Endodermal cell (in vitro differentiated cells): ENCODE measurements at regions not wholly inside any gene's neighbourhood (a gene's known extent, or its start where the extent isn't known, plus 50 kb on each side); places are given as distances from the start of the nearest gene placed in this dataset.
A peak's percentile ranks its signal among the peaks of the same experiment; 100 is the strongest.
"Not testable (repeated sequence)": the region's sequence is repeated elsewhere in the genome, so short reads cannot be mapped to it uniquely, and the experiment has no call there.

Experiments used
- DNase-seq: peaks from one replicate; pipeline ENCODE4 v3.0.0-alpha.2; 2017
- H3K27ac ChIP-seq: 2 replicates; pipeline ENCODE4 v1.5.1; 2013; ENCODE audit warnings: mild to moderate bottlenecking, low read depth, low read length, moderate library complexity
- H3K27me3 ChIP-seq: 2 replicates; pipeline ENCODE4 v1.6.1; 2013; ENCODE audit warnings: mild to moderate bottlenecking, low read length, moderate library complexity; ENCODE audit not compliant: insufficient read depth, control insufficient read depth, poor library complexity, severe bottlenecking
- H3K36me3 ChIP-seq: 2 replicates; pipeline ENCODE4 v1.7.0; 2013; ENCODE audit warnings: mild to moderate bottlenecking, low read length, moderate library complexity; ENCODE audit not compliant: control insufficient read depth, insufficient read depth
- H3K4me1 ChIP-seq: one replicate; pipeline ENCODE4 v1.7.0; 2013; ENCODE audit warnings: low read length; ENCODE audit not compliant: control insufficient read depth, insufficient read depth
- H3K4me3 ChIP-seq: 2 replicates; pipeline ENCODE4 v1.5.1; 2013; ENCODE audit warnings: mild to moderate bottlenecking, low read length, moderate library complexity
- H3K9ac ChIP-seq: 2 replicates; pipeline ENCODE4 v1.6.1; 2013; ENCODE audit warnings: mild to moderate bottlenecking, low read length, moderate library complexity; ENCODE audit not compliant: poor library complexity, severe bottlenecking; ENCODE audit errors: extremely low read depth
- H3K9me3 ChIP-seq: 2 replicates; pipeline ENCODE4 v1.6.1; 2013; ENCODE audit warnings: mild to moderate bottlenecking, low read length, moderate library complexity; ENCODE audit not compliant: control insufficient read depth
- H3K27ac Mint-ChIP-seq: 2 replicates; pipeline ENCODE4 v1.8.0; 2020; ENCODE audit warnings: mixed read lengths
- H3K27me3 Mint-ChIP-seq: 2 replicates; pipeline ENCODE4 v1.8.0; 2021; ENCODE audit warnings: mild to moderate bottlenecking, mixed read lengths; ENCODE audit not compliant: insufficient read depth
- H3K36me3 Mint-ChIP-seq: 2 replicates; pipeline ENCODE4 v1.8.0; 2020; ENCODE audit warnings: low read depth, mixed read lengths
- H3K4me1 Mint-ChIP-seq: 2 replicates; pipeline ENCODE4 v1.8.0; 2020; ENCODE audit warnings: mixed read lengths
- H3K4me3 Mint-ChIP-seq: 2 replicates; pipeline ENCODE4 v1.8.0; 2020; ENCODE audit warnings: mild to moderate bottlenecking, moderate library complexity, mixed read lengths
- H3K9me3 Mint-ChIP-seq: 2 replicates; pipeline ENCODE4 v1.8.0; 2020; ENCODE audit warnings: mild to moderate bottlenecking, mixed read lengths
- WGBS, 2 experiments: methylation state at CpG; one replicate each; pipeline versions ENCODE4 v1.1.5 to v1.1.7; 2013; ENCODE audit warnings: missing lambda C conversion rate in 2 of 2, mixed read lengths in 1 of 2; ENCODE audit not compliant: insufficient coverage in 1 of 2, insufficient read length in 1 of 2; 5-methylcytosine and 5-hydroxymethylcytosine counted together
- TF ChIP-seq, protein P1 (sequence below): fragments of 200-600 bp; sonication (generic); conservative IDR thresholded peaks from 2 replicates; pipeline ENCODE4 v1.5.0; 2021; ENCODE audit warnings: antibody characterized with exemption, mild to moderate bottlenecking

DNA sequence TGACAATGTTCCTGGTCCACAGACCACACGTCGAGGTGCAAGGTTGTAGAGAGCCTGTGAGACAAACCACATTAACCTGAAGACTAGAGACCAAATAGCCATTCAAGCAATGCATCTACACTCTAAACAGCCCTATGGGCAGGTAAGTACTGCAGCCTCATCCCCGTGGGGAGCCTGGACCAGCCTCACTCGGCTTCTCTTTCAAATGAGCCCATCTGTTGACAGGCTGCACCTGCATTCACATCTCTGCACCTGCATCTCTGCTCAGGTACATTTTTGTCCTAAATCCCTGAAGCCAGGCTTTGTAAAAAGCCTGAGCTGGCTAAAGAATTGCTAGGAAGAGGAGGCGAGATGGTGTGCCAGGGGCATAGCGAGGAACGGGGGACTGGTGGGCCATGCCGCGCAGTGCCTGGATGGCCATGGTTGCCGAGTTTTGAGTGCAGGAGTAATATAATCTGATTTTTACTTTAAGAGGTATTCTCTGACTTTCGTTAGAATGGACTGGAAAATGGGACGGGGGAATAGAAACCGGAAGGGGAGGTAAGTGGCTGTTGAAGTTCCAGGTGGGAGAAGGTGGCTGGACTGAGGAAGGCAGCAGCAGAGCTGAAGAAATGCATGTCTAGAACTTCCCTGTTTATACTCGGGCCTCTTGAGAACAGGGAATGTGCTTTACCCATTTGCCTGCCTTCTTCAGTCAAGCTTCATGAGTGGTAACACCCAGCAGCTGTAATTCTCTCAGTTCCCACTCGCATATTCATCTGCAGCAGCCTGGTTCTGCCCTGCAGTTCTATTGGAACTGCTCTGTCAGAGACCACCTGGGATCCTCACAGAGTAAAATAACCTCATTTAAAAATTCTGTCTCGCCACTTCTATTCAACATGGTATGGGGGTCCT, 226.4 kb downstream of the OPA1 start:
- Mint-ChIP-seq H3K4me3 (no peak overlapping the region), H3K9me3 (no peaks in the 10 kb centered on the region), H3K4me1 (peaks cover 36% of the 10 kb centered on the region), H3K36me3 (no peaks in the 10 kb centered on the region), H3K27me3 (no peaks in the 10 kb centered on the region), H3K27ac (no peak overlapping the region)
- H3K27me3 ChIP-seq = no peaks in the 10 kb centered on the region
- no peak overlapping the region for H3K9ac ChIP-seq
- TF ChIP-seq, protein P1, sequence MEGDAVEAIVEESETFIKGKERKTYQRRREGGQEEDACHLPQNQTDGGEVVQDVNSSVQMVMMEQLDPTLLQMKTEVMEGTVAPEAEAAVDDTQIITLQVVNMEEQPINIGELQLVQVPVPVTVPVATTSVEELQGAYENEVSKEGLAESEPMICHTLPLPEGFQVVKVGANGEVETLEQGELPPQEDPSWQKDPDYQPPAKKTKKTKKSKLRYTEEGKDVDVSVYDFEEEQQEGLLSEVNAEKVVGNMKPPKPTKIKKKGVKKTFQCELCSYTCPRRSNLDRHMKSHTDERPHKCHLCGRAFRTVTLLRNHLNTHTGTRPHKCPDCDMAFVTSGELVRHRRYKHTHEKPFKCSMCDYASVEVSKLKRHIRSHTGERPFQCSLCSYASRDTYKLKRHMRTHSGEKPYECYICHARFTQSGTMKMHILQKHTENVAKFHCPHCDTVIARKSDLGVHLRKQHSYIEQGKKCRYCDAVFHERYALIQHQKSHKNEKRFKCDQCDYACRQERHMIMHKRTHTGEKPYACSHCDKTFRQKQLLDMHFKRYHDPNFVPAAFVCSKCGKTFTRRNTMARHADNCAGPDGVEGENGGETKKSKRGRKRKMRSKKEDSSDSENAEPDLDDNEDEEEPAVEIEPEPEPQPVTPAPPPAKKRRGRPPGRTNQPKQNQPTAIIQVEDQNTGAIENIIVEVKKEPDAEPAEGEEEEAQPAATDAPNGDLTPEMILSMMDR = no peak
- DNase-seq = peak; percentile 49
- H3K9me3 ChIP-seq = no peaks in the 10 kb centered on the region
- H3K4me3 ChIP-seq = no peak overlapping the region
- H3K36me3 ChIP-seq = no peaks in the 10 kb centered on the region
- peaks cover 11% of the 10 kb centered on the region for H3K4me1 ChIP-seq
- WGBS, 2 experiments = 89 to 96% methylated on average over 10 to 16 of the region's 16 CpGs
- H3K27ac ChIP-seq = no peak overlapping the region

DNA sequence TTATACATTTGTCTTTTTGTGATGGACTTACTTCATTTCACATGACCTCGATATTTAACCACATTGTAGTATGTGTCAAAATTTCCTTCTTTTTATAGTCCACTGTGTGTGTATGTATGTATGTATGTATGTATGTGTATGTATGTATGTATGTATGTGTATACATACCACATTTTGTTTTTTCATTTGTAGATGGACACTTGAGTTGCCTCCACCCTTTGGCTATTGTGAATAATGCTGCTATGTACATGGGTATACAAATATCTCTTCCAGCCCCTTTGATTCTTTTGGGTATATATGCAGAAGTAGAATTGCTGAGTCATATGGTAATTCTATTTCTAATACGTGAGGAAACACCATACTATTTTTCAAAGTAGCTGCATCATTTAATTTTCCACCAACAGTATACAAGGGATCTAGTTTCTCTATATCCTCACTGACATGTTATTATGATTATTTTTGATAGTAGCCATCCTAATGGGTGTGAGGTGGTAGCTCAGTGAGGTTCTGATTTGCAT, 228.2 kb downstream of the OPA1 start:
- H3K36me3 ChIP-seq = no peaks in the 10 kb centered on the region
- peaks cover 11% of the 10 kb centered on the region for H3K4me1 ChIP-seq
- Mint-ChIP-seq H3K27ac (no peak overlapping the region), H3K36me3 (no peaks in the 10 kb centered on the region), H3K4me1 (peaks cover 31% of the 10 kb centered on the region), H3K4me3 (no peak overlapping the region), H3K9me3 (no peaks in the 10 kb centered on the region), H3K27me3 (no peaks in the 10 kb centered on the region)
- no peaks in the 10 kb centered on the region for H3K9me3 ChIP-seq
- H3K4me3 ChIP-seq = no peak overlapping the region
- TF ChIP-seq, protein P1 = no peak
- no peak overlapping the region for H3K27ac ChIP-seq
- DNase-seq = no peak
- no peak overlapping the region for H3K9ac ChIP-seq
- no peaks in the 10 kb centered on the region for H3K27me3 ChIP-seq
- WGBS, 2 experiments = 100% methylated on average over 1 of the region's 2 CpGs; no CpG with 5 or more reads in 1 of the 2 experiments

DNA sequence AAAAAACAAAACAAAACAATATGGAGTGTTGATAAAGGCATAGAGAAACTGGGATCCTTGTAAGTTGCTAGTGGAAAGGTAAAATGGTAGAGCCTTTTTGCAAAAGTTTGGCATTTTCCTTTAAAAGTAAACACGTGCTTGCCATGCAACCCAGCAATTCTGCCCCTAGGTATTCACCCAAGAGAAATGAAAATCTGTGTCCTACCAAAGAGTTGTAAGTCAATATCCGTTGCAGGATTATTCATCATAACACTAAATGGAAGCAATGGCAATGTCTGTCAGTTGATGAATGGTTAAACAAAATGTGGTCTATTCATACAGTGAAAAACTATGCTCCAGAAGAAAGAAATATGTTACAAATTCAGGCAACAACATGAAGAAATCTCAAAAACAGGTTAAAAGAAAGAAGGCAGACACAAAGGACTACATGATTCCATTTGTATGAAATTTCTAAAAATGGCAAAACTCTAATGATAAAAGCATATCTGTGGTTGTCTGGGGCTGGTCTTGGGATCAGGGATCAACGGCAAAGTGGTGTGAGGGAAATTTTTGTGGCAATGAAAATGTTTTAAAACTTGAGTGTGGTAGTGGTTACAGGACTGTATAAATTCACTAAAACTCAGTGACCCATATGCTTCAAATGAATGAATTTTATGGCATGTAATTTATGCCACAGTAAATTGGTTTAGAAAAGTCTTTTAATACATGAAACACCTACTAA, 229.6 kb downstream of the OPA1 start:
- H3K9ac ChIP-seq = no peak overlapping the region
- Mint-ChIP-seq H3K27ac (no peak overlapping the region), H3K9me3 (no peaks in the 10 kb centered on the region), H3K27me3 (peaks cover 3% of the 10 kb centered on the region), H3K36me3 (no peaks in the 10 kb centered on the region), H3K4me1 (peaks cover 30% of the 10 kb centered on the region), H3K4me3 (no peak overlapping the region)
- H3K4me3 ChIP-seq = no peak overlapping the region
- peaks cover 11% of the 10 kb centered on the region for H3K4me1 ChIP-seq
- 73 to 94% methylated on average over 2 to 3 of the region's 3 CpGs for WGBS, 2 experiments
- H3K36me3 ChIP-seq = no peaks in the 10 kb centered on the region
- TF ChIP-seq, protein P1 = no peak
- peak; percentile 2 for DNase-seq
- H3K9me3 ChIP-seq = no peaks in the 10 kb centered on the region
- no peaks in the 10 kb centered on the region for H3K27me3 ChIP-seq
- H3K27ac ChIP-seq = no peak overlapping the region

- H3K27ac ChIP-seq, H3K27ac Mint-ChIP-seq, H3K36me3 Mint-ChIP-seq, H3K9ac ChIP-seq, H3K4me3 ChIP-seq, H3K9me3 ChIP-seq, H3K9me3 Mint-ChIP-seq, H3K27me3 ChIP-seq, H3K4me3 Mint-ChIP-seq, H3K27me3 Mint-ChIP-seq, H3K36me3 ChIP-seq: not testable (repeated sequence)
- WGBS, 2 experiments = 70 to 91% methylated on average over 2 to 3 of the region's 3 CpGs
- H3K4me1 Mint-ChIP-seq = peaks cover 28% of the 10 kb centered on the region
- DNase-seq = peak; percentile 20
- H3K4me1 ChIP-seq = peaks cover 11% of the 10 kb centered on the region
These were observed 230.2 kb downstream of the OPA1 start for GRCh38 chr3:193823213-193823605.
